ENCODE measurements at regions not wholly inside any gene's neighbourhood (a gene's known extent, or its start where the extent isn't known, plus 50 kb on each side); places are given as distances from the start of the nearest gene placed in this dataset.

GRCh38 chr4:157574606-157575005 lies 354.1 kb downstream of the GRIA2 start:
- TF ChIP-seq CTCF (IDR thresholded peaks at IDR 0.05 in 4 of 5, conservative IDR thresholded peaks at IDR 0.05 in 1 of 5) = no peak
- TF ChIP-seq POLR2A (IDR thresholded peaks at IDR 0.05) = no peak
